Fibroblast of lung (primary cell): ENCODE measurements at regions not wholly inside any gene's neighbourhood (a gene's known extent, or its start where the extent isn't known, plus 50 kb on each side); places are given as distances from the start of the nearest gene placed in this dataset.

Experiments
- DNase-seq, 2 donors: peaks; one replicate each; pipeline versions ENCODE4 v3.0.0 to v3.0.0-alpha.2; 2010; ENCODE audit warnings: low read depth in 2 of 2
- H2AFZ ChIP-seq: 2 replicates; pipeline ENCODE4 v1.5.1; 2012; ENCODE audit warnings: low read length, control low read depth, inconsistent platforms
- H3K27ac ChIP-seq: 2 replicates; pipeline ENCODE4 v1.5.1; 2011; ENCODE audit warnings: low read length, control low read depth; ENCODE audit not compliant: insufficient read depth
- H3K27me3 ChIP-seq: 2 replicates; pipeline ENCODE4 v1.5.1; 2011; ENCODE audit warnings: mild to moderate bottlenecking, low read length; ENCODE audit not compliant: control insufficient read depth, insufficient read depth
- H3K36me3 ChIP-seq: 2 replicates; pipeline ENCODE4 v1.5.1; 2011; ENCODE audit warnings: low read length; ENCODE audit not compliant: control insufficient read depth, insufficient read depth
- H3K4me1 ChIP-seq: 2 replicates; pipeline ENCODE4 v1.5.1; 2011; ENCODE audit warnings: low read length; ENCODE audit not compliant: control insufficient read depth, insufficient read depth; ENCODE audit errors: extremely low read depth
- H3K4me2 ChIP-seq: 2 replicates; pipeline ENCODE4 v1.5.1; 2011; ENCODE audit warnings: low read length, control low read depth; ENCODE audit not compliant: insufficient read depth; ENCODE audit errors: extremely low read depth
- H3K4me3 ChIP-seq, 4 experiments: fragments of 200-600 bp in 1 of 4; sonication (generic) in 1 of 4; replicated peaks in 1 of 4; 2 replicates each; pipeline ENCODE4 v1.5.1; 2011 to 2016; ENCODE audit warnings: low read length in 4 of 4, low read depth in 3 of 4, mild to moderate bottlenecking in 3 of 4, control low read depth in 2 of 4, inconsistent platforms in 1 of 4, mixed read lengths in 1 of 4; ENCODE audit not compliant: insufficient read depth in 1 of 4; ENCODE audit errors: control extremely low read depth in 1 of 4
- H3K79me2 ChIP-seq: 2 replicates; pipeline ENCODE4 v1.5.1; 2012; ENCODE audit warnings: mild to moderate bottlenecking, low read length, inconsistent platforms; ENCODE audit not compliant: control insufficient read depth, insufficient read depth
- H3K9ac ChIP-seq: 2 replicates; pipeline ENCODE4 v1.5.1; 2011; ENCODE audit warnings: mild to moderate bottlenecking, low read length, control low read depth; ENCODE audit not compliant: insufficient read depth
- H3K9me3 ChIP-seq: 2 replicates; pipeline ENCODE4 v1.5.1; 2012; ENCODE audit warnings: low read depth, low read length; ENCODE audit not compliant: control insufficient read depth, insufficient read depth
- H4K20me1 ChIP-seq: 2 replicates; pipeline ENCODE4 v1.5.1; 2011; ENCODE audit warnings: low read length; ENCODE audit not compliant: control insufficient read depth, insufficient read depth; ENCODE audit errors: extremely low read depth
- EZH2 ChIP-seq: IDR thresholded peaks from 2 replicates; pipeline ENCODE4 v1.5.1; 2012; ENCODE audit warnings: low read length, control low read depth, mild to moderate bottlenecking; ENCODE audit errors: missing control alignments
- TF ChIP-seq, protein P1 (sequence below), 2 donors: IDR thresholded peaks in 1 of 2; conservative IDR thresholded peaks in 1 of 2; 1 replicate in 1 of 2; 2 replicates in 1 of 2; pipeline ENCODE4 v1.5.1; 2011 to 2012; ENCODE audit warnings: low read length in 2 of 2, control low read depth in 1 of 2, inconsistent platforms in 1 of 2, low read depth in 1 of 2, mild to moderate bottlenecking in 1 of 2

DNA sequence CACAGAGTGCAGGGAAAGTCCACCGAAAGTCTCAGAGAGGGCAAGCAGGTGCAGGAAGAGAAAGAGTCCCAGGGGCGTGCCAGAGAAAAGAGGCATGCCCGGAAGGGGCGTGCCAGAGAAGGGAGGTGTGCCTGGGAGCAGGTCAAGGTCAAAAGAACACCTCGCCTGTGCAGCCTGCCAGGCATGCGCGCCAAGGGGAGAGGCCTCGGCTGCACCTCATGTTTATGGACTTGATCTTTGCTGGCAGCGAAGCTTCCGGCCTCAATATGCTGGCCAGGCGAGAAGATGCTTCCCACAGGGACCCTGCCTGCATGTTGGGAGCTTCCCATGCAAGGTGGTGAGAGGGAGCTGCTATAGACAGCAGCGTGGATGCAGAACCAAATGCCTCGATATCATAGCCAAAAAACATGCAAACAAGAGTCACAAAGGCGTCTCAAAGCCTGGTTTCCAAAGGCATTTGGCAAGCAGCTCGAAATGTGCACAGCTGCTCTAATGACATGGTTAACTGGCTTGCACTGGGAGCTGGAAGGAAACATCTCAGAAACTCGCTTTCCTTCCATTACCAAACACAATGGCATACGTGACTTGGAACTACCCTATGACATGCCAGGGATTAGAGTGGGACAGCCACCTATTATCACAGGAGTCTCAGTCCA, 192.5 kb upstream of the PPP2R2D start:
- no peak overlapping the region for H2AFZ ChIP-seq
- no peak overlapping the region for H3K9ac ChIP-seq
- H3K9me3 ChIP-seq: no peaks in the 10 kb centered on the region
- no peaks in the 10 kb centered on the region for H4K20me1 ChIP-seq
- H3K27ac ChIP-seq: no peak overlapping the region
- no peaks in the 10 kb centered on the region for H3K36me3 ChIP-seq
- H3K79me2 ChIP-seq: no peaks in the 10 kb centered on the region
- no peak for TF ChIP-seq EZH2
- TF ChIP-seq, protein P1, sequence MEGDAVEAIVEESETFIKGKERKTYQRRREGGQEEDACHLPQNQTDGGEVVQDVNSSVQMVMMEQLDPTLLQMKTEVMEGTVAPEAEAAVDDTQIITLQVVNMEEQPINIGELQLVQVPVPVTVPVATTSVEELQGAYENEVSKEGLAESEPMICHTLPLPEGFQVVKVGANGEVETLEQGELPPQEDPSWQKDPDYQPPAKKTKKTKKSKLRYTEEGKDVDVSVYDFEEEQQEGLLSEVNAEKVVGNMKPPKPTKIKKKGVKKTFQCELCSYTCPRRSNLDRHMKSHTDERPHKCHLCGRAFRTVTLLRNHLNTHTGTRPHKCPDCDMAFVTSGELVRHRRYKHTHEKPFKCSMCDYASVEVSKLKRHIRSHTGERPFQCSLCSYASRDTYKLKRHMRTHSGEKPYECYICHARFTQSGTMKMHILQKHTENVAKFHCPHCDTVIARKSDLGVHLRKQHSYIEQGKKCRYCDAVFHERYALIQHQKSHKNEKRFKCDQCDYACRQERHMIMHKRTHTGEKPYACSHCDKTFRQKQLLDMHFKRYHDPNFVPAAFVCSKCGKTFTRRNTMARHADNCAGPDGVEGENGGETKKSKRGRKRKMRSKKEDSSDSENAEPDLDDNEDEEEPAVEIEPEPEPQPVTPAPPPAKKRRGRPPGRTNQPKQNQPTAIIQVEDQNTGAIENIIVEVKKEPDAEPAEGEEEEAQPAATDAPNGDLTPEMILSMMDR (conservative IDR thresholded peaks at IDR 0.05 in 1 of 2, IDR thresholded peaks at IDR 0.05 in 1 of 2; ENCODE audit: low read depth in 1 of 2, low read length in 2 of 2): no peak
- no peaks in the 10 kb centered on the region for H3K27me3 ChIP-seq
- no peak overlapping the region for H3K4me2 ChIP-seq
- H3K4me1 ChIP-seq: no peaks in the 10 kb centered on the region
- DNase-seq: no peak
- H3K4me3 ChIP-seq: no peak overlapping the region

DNA sequence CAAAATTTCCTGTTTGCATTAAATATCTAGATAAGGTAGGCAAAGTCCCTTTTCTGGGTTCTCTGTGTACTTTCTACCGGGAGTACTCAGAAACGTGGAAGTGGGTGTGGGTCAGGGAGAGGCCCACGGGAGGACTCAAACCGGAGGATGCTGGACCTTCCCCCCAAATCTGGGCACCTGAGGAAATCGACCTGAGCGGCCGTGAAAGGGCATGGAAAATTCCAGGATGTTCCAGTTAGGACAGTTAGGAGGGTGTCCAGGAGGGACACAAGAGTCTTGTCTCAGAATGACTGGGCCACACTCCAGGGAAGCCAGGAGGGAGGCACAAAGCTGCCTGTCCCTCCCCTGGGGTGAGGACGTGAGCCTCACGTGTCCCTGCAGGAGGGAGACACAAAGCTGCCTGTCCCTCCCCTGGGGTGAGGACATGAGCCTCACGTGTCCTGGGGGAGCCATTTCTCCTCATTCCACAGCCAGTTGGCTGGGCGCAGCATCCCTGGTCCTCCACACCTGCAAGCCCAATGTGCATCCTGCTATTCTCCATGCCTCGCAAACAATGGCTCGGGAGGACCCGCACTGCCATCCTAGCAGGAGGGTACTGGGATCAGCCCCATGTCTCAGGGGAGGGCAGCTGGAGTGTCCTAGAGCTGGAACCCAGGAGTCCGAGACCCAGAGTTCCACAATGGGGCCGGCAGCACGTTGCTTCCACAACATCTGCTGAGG, 190.5 kb upstream of the PPP2R2D start:
- DNase-seq: no peak
- H2AFZ ChIP-seq: no peak overlapping the region
- H3K4me2 ChIP-seq: no peak overlapping the region
- no peak overlapping the region for H3K9ac ChIP-seq
- H3K4me3 ChIP-seq: no peak overlapping the region
- H3K27ac ChIP-seq: no peak overlapping the region
- no peaks in the 10 kb centered on the region for H3K79me2 ChIP-seq
- TF ChIP-seq, protein P1 (conservative IDR thresholded peaks at IDR 0.05 in 1 of 2, IDR thresholded peaks at IDR 0.05 in 1 of 2; ENCODE audit: low read depth in 1 of 2, low read length in 2 of 2): no peak
- TF ChIP-seq EZH2: no peak
- H3K9me3 ChIP-seq: no peaks in the 10 kb centered on the region
- no peaks in the 10 kb centered on the region for H4K20me1 ChIP-seq
- no peaks in the 10 kb centered on the region for H3K27me3 ChIP-seq
- no peaks in the 10 kb centered on the region for H3K4me1 ChIP-seq
- no peaks in the 10 kb centered on the region for H3K36me3 ChIP-seq

GRCh38 chr10:131722121-131722520, 178.7 kb upstream of the PPP2R2D start:
- H3K27me3 ChIP-seq: no peaks in the 10 kb centered on the region
- H3K4me2 ChIP-seq: no peak overlapping the region
- H3K4me1 ChIP-seq: no peaks in the 10 kb centered on the region
- H3K9ac ChIP-seq: no peak overlapping the region
- no peak overlapping the region for H3K27ac ChIP-seq
- no peaks in the 10 kb centered on the region for H3K36me3 ChIP-seq
- H3K79me2 ChIP-seq: no peaks in the 10 kb centered on the region
- H2AFZ ChIP-seq: no peak overlapping the region
- H4K20me1 ChIP-seq: no peaks in the 10 kb centered on the region
- DNase-seq: no peak
- TF ChIP-seq, protein P1 (conservative IDR thresholded peaks at IDR 0.05 in 1 of 2, IDR thresholded peaks at IDR 0.05 in 1 of 2; ENCODE audit: low read depth in 1 of 2, low read length in 2 of 2): no peak
- TF ChIP-seq EZH2: no peak
- no peak overlapping the region for H3K4me3 ChIP-seq
- no peaks in the 10 kb centered on the region for H3K9me3 ChIP-seq
